PFSK-1 (cell line): ENCODE measurements at regions not wholly inside any gene's neighbourhood (a gene's known extent, or its start where the extent isn't known, plus 50 kb on each side); places are given as distances from the start of the nearest gene placed in this dataset.

ENCODE experiments used
- FOXP2 ChIP-seq: optimal IDR thresholded peaks from 2 replicates; pipeline ENCODE3; 2011; ENCODE audit warnings: borderline replicate concordance, control low read depth, inconsistent platforms; ENCODE audit not compliant: insufficient read depth; ENCODE audit errors: extremely low read length, extremely low read depth
- POLR2AphosphoS5 ChIP-seq: IDR thresholded peaks from 2 replicates; pipeline ENCODE4 v1.6.1; 2012; ENCODE audit warnings: low read depth, mild to moderate bottlenecking, control low read depth, low read length, moderate library complexity
- SIN3A ChIP-seq: IDR thresholded peaks from 2 replicates; pipeline ENCODE4 v1.6.1; 2012; ENCODE audit warnings: mild to moderate bottlenecking, low read length, moderate library complexity, borderline replicate concordance; ENCODE audit not compliant: insufficient read depth
- TAF1 ChIP-seq: IDR thresholded peaks from 2 replicates; pipeline ENCODE4 v1.6.1; 2012; ENCODE audit warnings: low read length, control low read depth, borderline replicate concordance; ENCODE audit not compliant: insufficient read depth
- TF ChIP-seq, protein P1 (sequence below), 2 experiments: IDR thresholded peaks; 2 replicates each; pipeline versions ENCODE4 v1.6.1 to v1.8.0; 2011 to 2012; ENCODE audit warnings: low read depth in 2 of 2, low read length in 2 of 2, control low read depth in 1 of 2, inconsistent platforms in 1 of 2, mild to moderate bottlenecking in 1 of 2, moderate library complexity in 1 of 2; ENCODE audit not compliant: insufficient read depth in 1 of 2

- TF ChIP-seq FOXP2 (no peak), SIN3A (no peak), TAF1 (no peak), POLR2AphosphoS5 (no peak)
- TF ChIP-seq, protein P1, sequence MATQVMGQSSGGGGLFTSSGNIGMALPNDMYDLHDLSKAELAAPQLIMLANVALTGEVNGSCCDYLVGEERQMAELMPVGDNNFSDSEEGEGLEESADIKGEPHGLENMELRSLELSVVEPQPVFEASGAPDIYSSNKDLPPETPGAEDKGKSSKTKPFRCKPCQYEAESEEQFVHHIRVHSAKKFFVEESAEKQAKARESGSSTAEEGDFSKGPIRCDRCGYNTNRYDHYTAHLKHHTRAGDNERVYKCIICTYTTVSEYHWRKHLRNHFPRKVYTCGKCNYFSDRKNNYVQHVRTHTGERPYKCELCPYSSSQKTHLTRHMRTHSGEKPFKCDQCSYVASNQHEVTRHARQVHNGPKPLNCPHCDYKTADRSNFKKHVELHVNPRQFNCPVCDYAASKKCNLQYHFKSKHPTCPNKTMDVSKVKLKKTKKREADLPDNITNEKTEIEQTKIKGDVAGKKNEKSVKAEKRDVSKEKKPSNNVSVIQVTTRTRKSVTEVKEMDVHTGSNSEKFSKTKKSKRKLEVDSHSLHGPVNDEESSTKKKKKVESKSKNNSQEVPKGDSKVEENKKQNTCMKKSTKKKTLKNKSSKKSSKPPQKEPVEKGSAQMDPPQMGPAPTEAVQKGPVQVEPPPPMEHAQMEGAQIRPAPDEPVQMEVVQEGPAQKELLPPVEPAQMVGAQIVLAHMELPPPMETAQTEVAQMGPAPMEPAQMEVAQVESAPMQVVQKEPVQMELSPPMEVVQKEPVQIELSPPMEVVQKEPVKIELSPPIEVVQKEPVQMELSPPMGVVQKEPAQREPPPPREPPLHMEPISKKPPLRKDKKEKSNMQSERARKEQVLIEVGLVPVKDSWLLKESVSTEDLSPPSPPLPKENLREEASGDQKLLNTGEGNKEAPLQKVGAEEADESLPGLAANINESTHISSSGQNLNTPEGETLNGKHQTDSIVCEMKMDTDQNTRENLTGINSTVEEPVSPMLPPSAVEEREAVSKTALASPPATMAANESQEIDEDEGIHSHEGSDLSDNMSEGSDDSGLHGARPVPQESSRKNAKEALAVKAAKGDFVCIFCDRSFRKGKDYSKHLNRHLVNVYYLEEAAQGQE (IDR thresholded peaks at IDR 0.05; ENCODE audit: insufficient read depth in 1 of 2, low read depth in 2 of 2, low read length in 2 of 2): no peak
These were observed 606.1 kb upstream of the USP24 start for GRCh38 chr1:55821234-55821633.

GRCh38 chr1:55820501-55820900 is 605.3 kb upstream of the USP24 start:
- no peak for TF ChIP-seq SIN3A
- no peak for TF ChIP-seq FOXP2
- TF ChIP-seq, protein P1 (IDR thresholded peaks at IDR 0.05; ENCODE audit: insufficient read depth in 1 of 2, low read depth in 2 of 2, low read length in 2 of 2): no peak
- no peak for TF ChIP-seq POLR2AphosphoS5
- TF ChIP-seq TAF1: no peak

GRCh38 chr1:55819011-55819410 is 603.8 kb upstream of the USP24 start:
- TF ChIP-seq, protein P1 (IDR thresholded peaks at IDR 0.05; ENCODE audit: insufficient read depth in 1 of 2, low read depth in 2 of 2, low read length in 2 of 2): no peak
- TF ChIP-seq TAF1 (no peak), SIN3A (no peak), FOXP2 (no peak)

- no peak for TF ChIP-seq TAF1
These were observed 601.6 kb upstream of the USP24 start for GRCh38 chr1:55816456-55817426.

DNA sequence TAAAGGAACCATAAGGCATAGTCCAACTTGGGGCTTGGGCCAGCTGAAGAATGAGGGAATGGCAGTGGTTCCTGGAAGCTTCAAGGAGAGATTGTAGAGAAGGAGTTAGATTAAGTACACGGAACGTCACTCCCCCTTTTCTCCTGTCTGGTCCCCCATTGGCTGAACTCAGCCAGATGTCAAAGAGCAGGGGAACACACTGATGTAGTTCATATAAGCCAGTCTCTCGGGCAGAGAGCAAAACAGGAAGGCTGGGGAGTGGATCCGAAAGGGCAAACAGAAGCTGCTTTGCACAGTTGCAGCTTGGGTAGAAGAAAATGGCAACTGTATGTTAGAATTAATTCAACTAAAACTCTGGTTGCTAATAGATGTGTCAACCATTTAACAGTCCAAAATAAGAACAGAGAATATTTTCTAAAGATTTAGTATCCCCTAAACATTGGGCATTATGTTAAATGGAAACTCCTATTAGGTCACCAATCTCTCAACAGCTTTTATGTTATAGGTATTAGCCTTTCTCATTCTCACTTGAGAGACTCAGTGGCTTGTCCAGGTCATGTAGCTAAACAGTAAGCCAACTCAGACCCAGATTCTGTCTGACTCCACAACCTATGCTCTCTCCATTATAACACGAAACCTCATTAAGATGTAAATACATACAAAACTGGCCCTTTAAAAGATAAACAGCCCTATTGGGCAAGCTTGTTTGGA is 600.7 kb upstream of the USP24 start:
- TF ChIP-seq FOXP2 (no peak), POLR2AphosphoS5 (no peak), SIN3A (no peak), TAF1 (no peak)
- TF ChIP-seq, protein P1 (IDR thresholded peaks at IDR 0.05; ENCODE audit: insufficient read depth in 1 of 2, low read depth in 2 of 2, low read length in 2 of 2): no peak
